Eye (tissue), 1 donor: ENCODE measurements at regions not wholly inside any gene's neighbourhood (a gene's known extent, or its start where the extent isn't known, plus 50 kb on each side); places are given as distances from the start of the nearest gene placed in this dataset.
"Not testable (repeated sequence)": the region's sequence is repeated elsewhere in the genome, so short reads cannot be mapped to it uniquely, and the experiment has no call there.

Experiments used
- DNase-seq: peaks from one replicate; pipeline ENCODE4 v3.0.0-alpha.2; 2015

DNA sequence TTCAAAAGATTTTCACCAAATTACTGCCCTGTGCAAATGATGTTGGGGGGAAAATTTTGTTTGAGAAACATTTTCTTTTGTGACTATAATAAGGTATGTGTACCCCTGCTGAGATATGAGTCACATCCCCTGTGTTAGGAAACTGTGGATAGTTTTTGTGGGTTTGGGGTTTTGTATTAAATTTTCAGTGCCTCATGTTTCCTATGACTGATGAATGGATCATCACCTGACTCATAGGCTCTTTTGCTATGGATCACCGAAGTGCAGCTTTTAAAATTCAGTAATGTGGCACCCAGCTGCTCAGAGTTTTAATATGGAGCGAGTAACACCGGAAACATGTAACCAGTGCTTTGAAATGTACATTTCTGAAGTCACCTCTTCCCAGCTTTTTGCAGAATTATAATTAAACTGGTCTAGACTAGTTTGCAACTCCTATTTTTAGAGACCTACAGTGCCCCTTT lies 167.4 kb upstream of the HMGA2 start:
- peak; percentile 16 for DNase-seq

DNA sequence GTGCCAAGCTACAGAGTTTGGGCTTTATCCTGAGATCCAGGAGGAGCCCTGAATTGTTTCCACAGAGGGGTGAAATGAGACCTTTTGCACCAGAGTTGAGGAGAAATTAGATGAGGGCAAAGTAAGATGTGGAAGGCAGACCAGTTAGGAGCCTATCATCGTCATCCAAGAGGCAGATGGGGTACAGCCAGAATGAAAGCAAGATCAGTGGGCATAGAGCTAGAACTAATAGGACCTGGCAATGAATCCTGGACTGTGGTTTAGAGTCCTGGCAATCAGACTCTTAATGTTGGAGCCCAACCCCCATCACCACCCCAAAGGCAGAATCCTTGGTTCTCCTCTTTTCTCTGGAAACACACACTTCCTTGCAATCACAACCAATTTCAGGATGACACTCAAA lies 166.6 kb upstream of the HMGA2 start:
- no peak for DNase-seq

DNA sequence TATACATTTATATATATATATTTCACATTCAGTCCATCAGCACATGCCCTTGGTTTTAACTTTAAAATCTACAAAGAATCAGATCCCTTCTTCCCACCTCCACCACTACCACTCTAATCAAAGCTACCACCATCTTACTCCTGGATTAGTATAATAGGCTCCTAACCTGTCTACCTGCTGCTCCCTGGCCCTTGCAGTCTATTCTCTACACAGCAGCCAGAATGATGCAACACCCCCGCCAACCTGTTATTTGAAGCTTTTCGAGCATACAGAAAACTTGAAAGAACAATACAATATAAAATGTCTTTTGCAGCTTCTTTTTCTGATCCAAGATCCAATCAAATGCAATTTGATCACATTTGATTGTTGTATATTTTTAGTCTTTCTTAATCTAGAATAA lies 165.9 kb upstream of the HMGA2 start:
- DNase-seq, result no peak

DNA sequence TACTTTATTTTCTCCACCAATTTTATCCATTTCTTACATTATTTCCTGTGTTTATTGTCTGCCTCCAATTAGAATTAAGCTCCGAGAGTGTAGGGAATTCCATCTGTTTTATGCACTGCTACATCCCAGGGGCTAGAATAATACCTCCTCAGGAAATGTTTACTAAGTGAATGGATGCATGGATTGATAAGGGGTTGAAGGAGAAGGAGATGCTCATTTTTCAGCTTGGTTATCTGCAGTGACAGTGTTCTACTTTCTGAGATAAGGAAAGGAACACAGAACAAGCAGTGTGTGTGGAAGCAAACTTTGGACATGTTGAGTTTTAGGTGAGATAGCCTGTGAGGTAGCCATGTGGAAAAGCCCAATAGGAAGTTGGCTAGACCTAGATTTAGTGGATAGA lies 164.6 kb upstream of the HMGA2 start:
- no peak for DNase-seq

DNA sequence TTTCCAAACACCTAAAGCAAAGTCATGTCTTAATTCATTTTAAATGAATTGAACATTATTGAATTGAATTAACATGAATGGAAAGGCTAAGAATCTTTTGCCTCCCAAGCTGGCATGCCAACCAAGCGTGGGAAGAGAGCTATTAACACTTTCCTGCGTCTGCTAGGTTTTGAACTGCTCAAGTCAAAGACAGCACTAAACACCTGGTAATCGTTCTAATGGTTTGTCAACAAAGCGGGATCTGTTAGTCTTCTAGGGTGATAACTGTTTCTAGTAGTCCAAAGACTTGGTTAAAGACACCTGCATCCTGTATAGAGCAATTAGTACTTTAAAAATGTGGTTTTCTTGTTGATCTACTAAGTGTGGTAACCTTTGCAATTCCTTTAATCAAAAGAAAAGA lies 164.2 kb upstream of the HMGA2 start:
- no peak for DNase-seq

DNA sequence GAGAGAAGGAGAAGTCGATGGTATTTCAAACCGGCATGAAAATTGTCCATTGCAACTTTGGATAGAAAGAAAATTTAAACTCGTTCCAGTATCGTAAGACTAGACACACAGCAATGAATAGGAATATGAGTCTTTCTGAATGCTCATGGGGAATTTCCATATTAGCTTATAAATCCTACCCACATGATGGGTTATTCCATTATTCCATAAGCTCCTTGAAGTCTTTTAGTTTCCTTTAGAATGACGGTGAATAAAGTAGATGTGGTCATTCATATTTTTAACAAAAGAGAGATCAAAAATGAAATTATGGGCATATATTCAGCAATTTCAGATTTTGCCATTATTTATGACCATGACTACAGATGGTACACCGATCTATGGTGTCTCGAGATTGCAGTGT lies 163.4 kb upstream of the HMGA2 start:
- no peak for DNase-seq

DNA sequence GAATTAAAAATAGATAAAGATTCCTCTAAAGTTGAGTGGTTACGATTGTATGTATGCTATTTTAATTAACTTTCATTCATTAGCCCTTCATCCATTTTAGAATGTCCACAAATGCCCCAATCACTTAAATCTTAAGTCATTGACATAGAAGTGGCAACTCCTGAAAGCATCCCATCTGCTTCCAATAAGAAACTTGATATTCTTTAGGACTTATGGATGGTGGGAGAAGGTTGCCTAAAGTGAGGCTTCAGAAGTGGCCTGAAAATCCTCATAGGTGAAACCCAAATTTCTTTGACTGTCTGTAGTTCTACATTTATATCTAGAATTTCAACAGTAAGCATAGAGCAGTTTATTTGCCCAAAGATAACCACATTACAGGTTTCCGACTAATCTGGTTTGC lies 161.7 kb upstream of the HMGA2 start:
- DNase-seq, result no peak

DNA sequence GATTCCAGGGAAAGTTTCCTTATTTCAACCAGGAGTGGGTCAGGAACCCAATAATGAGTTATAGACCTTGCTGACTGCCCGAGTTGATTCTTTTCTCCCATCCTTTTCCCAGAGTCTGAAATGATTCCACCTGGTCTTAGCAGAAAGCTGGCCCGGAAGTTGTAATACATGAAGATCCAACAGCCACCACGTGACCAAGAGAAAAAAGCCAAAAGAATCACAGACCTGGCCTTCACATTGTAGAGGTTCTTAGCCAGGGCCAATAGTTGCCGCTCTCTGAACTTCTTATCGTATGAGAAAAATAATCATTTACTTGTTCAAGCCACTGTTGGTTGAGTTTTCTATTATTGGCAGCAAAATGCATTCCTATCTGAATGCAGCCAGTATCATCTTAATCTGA lies 161.2 kb upstream of the HMGA2 start:
- no peak for DNase-seq

DNA sequence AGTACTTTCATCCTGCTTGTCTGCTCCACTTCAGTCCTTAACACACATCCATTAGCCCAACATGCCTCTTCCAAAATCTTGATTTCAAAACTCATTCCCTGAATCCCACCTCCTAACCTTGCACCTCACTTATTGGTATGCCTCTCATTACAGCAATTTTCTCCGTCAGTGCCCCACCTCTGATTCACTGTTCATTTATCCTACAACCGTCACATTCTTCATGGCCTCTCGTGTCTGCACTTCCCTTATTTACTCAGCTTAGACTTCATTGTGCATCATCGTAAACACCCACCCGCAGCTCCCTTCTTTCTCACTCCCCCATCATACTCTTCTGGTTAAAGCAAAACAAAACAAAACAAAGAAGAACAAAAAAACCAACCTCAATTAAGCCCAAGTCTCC lies 160.6 kb upstream of the HMGA2 start:
- DNase-seq, result no peak

DNA sequence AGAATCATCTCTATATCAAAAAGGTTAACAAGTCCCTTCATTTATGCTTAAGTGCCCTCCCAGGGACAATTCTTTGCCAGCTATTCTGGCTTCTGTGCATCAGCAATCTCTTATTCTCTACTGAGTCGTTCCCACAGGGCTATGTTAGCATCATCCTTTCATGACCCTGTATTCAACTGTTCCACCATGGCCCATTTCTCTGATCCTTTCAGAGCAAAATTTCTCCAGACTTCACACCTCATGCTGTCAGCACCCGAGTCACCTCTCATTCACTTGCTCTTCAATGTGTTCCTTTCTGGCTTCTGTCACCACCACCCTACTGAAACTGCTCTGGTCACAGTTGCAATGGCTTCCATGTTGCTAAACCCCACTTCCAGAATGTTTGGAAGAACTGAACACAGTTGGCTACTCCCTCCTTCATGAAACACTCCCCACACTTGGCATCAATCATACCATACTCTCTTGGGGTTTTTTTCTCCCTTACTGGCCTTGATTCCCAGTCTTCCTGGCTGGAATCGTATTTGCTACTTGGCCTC lies 159.5 kb upstream of the HMGA2 start:
- no peak for DNase-seq

DNA sequence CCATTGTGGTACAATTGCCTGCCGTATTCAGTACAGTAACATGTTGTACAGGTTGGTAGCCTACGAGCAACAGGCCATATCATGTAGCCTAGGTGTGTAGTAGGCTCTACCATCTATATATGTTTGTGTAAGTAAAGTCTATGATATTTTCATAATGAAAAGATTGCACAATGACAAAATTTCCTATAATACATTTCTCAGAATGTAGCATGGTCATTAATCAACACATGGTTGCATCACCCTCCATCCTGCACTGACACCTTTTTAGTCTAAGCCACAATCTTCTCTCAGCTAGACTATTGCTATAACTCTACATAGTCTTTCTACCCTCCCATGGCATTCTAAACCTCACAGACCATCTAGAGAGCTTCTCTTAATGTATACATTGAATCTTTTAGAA lies 158.5 kb upstream of the HMGA2 start:
- DNase-seq, result no peak

DNA sequence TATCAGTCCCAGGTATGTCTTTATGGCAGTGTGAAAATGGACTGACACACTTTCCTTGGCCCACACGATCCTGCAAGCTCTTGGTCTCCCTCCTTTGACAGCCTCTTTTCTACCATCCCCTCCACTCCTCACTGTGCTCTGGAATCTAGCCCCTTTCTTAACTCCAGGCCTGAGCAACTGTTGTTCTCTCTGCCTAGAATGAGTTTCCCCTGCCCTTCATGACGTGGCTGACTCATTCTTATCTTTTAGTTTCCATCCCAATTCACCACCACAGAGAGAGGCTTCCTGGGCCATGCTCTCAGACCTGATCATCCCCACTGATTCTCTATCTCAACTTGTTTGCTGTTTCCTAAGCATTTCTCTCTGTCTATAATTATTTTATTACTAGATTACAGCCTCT lies 157.4 kb upstream of the HMGA2 start:
- no peak for DNase-seq

DNA sequence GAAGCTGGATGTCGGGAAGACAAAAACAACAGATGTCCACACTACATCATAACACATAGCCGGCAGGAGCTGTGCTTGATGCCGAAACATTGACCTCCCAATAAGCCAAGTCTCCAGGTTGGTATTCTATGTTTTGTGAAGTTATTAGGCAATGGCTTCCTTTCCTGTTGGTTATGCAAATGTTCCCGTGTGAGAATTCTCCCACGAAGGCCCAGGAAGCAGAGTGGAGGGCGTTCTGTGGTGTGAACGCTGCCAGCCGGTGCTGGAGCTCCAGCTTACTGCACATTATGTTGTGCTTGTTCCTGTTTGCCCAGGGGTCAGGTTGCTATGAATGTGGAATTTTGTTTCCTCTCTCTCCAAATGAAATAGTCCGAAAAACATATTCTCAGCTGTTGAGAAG lies 156.4 kb upstream of the HMGA2 start:
- no peak for DNase-seq

DNA sequence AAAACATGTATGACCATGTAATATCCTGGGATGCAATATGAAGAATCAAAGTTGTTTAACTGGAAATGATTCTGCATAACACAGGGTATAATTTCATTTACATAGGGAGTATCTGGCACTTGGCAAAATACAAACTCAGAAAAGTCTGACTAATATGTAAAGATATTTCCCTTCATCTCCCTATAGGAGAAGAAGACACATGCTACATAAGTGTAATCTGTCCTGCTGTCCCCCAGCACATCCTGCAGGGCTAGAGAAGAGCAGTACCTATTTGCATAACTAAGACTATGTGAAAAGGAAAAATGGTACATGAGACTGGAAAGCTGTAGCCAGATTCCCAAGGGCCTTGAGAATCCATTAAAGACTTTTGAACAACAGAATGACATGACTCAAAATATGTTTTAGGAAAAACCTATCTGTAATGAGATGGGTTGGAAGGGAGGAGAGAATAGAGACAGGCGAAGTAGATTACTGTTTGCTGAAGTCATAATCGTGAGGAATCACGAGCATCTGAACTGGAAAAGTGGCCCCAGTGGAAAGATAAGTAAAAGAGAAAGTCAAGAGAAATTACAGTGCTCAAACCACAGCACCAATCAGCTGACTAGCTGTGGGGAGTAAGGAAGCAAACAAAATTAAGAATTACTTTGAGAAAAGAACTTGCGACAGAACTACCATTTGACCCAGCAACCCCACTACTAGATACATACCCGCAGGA lies 155.1 kb upstream of the HMGA2 start:
- DNase-seq, result no peak

DNA sequence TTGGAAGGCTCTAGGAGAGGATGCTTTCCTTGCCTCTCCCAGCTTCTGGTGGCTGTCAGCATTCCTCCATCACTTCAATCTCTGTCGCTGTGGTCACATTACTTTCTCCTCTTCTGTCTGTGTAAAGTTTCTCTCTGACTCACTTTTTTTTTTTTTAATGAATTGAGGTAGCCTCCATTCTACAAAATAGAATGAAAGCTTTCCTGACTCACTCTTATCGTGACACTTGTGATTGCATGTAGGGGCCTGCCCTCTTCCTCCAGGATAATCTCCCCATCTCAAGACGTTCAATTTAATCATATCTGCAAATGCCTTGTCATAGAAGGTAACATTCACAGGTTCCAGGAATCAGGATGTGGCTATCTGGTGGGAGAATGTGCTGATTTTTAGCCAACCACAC lies 153.5 kb upstream of the HMGA2 start:
- no peak for DNase-seq

DNA sequence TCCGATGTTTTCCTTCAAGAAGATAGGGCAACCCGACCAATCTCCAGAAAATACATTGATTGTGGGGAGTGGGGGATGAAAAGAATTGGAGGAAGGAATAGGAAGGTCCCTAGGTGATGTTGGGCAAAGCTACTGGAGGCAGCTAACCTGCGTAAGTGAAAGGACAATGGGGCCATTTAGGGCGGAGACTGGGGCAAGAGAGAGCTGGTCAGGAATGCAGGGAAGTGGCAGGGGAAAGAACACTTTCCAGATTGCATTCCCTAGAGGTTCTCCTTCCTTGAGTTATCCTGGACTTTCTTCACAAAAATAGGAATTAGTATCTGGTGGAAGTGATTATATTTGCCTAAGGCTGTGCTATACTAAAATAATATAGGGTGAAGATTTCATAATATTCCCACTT lies 151.8 kb upstream of the HMGA2 start:
- no peak for DNase-seq

DNA sequence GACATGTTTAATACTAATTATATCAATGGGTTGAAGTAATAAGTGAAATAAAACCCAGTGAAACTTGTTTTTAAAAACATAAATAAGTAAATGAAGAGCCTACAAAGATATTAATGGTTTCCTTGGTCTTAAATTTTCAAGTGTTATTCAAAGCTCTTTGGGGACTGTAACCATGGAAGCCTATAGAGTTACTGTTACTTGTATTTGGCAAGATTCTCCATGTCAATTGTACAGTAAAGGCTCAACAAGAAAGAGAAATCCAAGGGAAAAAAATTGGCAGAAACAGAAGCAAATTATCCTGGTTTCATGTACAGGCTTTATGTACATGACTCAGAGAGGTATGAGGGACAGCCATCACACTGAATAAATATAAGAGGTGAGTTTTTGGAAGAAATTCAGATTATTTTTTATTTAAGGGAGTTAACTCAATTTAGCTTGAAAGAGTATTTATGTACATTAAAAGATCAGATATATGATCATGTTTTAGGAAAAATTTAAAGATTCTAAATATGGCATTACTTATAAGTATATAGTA lies 151.1 kb upstream of the HMGA2 start:
- DNase-seq, result no peak

DNA sequence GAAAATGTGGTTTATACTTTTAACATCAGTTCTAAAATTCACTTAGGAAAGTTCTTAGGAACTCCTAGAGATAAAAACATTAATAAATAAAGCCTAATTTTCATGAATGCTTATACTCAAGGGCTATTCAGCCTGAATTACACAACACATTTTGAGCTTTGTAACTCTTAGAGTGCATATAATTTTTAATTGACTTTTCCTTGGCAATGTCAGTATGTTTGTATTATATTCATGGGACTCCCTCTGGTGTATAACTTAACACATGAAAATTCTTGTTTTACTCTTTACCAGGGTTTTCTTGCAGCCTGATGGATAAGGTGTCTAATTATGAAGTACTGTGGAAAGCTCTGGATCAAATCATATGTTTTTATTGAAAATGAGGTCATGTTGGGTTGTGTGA lies 150.6 kb upstream of the HMGA2 start:
- no peak for DNase-seq

DNA sequence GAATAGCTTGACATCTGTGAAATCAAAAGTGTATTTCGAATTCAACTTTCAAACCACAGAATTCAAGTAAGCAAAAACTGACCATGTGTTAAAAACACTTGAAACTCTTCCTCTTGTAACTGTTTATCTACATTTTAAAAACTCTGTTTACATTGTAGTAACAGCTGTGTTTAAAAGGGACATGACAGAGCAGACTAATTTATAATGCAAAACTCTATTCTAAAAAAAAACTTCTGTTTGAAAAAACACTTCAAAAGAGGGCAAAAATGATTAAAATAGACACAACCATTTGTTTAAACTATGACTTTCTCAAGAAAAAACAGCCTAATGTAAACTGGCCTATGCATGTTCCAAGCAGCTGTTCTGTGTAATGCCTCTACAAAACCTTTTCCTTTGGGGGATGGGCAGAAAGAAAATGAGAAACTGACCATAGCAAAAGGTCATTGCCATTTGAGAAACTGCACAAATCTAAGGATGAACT lies 149.1 kb upstream of the HMGA2 start:
- DNase-seq, result no peak

DNA sequence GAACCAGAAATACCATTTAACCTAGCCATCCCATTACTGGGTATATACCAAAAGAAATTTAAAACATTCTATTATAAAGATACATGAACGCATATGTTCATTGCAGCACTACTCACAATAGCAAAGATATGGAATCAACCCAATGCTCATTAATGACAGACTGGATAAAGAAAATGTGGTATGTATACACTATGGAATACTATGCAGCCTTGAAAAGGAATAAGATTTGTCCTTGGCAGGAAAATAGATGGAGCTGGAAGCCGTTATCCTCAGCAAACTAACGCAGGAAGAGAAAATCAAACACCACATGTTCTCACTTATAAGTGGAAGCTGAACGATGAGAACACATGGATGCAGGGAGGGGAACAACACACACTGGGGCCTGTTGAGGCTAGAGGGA lies 146.1 kb upstream of the HMGA2 start:
- DNase-seq, result not testable (repeated sequence)

DNA sequence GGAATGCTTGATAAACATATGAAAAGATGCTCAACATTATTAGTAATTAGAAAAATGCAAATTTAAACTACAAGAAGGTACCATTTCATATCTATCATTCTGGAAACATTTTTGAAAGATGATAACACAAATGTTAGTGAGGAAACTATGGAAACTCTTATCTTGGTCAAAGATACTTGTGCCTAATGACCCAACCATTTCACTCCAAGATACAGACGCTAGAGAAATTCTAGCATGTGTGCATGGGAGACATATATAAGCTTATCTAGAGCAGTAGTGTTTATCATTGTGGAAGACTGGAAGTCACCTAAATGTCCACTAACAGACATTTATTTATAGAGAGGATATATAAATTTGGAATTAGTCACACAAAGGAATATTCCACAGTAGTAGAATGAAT lies 143.1 kb upstream of the HMGA2 start:
- no peak for DNase-seq

DNA sequence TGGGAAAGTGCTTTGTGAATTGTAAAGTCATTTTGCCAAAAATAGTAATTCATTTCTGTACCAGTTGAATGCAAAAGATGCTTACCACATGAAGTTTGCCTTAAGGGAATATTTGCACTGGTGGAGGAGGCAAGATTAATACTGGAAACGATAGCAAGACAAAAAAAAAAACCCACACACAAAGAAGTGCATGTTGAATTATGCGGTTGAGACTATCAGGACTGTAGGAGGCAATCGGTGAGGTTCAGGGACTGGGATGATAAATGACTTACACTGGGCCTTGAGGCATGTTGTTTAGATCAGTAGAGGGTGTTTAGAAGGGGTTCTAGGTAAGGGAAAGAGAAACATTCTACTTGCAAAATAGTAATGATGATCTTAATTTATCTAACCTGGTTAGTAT lies 142.2 kb upstream of the HMGA2 start:
- DNase-seq, result no peak

DNA sequence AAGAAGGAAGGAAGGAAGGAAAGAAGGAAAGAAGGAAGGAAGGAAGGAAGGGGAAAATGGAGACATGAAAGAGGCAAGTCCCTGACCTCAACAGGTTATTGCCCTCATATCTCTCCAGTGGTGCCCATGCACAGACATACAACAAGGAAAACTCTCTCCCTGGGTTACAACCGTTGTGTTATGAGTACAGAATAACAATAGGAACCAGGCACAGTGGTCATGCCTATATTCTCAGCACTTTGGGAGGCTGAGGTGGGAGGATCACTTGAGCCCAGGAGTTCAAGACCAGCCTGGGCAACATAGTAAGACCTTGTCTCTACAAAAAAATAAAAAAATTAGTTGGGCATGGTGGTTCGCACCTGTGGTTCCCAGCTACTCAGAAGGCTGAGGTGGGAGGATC lies 139.4 kb upstream of the HMGA2 start:
- DNase-seq, result no peak

DNA sequence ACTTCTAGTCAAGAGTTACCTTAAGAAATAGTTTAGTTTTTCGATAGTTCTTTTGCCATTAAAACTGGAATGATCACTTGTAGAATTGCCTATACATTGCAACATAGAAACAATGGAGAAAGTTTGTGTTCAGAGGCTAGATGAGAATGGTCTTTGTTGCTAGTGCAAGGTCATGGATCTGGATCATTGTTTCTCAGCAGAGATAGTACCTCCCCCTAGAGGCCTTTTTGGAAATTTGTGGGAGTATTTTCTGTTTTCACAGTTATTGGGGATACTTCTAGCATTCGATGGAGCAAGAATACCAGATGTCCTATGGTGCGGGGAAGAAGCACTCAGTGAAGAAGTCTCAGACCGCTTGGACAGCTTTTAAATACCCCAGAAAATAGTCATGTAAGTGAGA lies 138.8 kb upstream of the HMGA2 start:
- DNase-seq, result no peak

DNA sequence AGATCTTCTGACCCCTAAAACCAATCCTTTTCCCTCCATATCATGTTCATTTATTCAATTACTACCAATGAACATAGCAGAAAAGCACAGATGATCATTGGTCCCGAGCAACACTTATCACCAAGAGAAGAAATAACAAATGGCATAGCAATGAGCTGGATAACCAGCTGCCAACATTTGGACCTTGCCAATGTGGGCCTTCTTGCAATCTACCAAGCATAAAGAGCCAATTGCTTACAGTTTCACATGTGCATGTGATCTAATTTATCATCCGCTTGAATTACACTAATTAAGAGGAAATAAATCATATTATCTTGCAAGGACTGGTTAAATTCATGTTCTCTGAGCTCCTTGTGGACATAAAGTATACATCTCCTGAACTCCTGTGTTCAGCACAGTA lies 134.8 kb upstream of the HMGA2 start:
- DNase-seq, result no peak
